ENCODE measurements at regions not wholly inside any gene's neighbourhood (a gene's known extent, or its start where the extent isn't known, plus 50 kb on each side); places are given as distances from the start of the nearest gene placed in this dataset.
A peak's percentile ranks its signal among the peaks of the same experiment; 100 is the strongest.

- H3K9me3 ChIP-seq: peaks cover 0 to 7% (median 0%) of the 10 kb centered on the region in 11 donors
- no peaks in the 10 kb centered on the region for H3K36me3 ChIP-seq
- peaks cover 0 to 8% (median 0%) of the 10 kb centered on the region in 9 donors for H3K4me1 ChIP-seq
- ATAC-seq (peak; percentile 25 to 82 (median 50)), DNase-seq (peak in 1 of 2 donors; percentile 5)
- TF ChIP-seq CTCF (IDR thresholded peaks at IDR 0.05): no peak
- whole genome bisulfite sequencing, 2 donors: 70 to 77% methylated on average over 6 of the region's 6 CpGs
- no peak overlapping the region for H3K4me3 ChIP-seq
- H3K27me3 ChIP-seq: no peaks in the 10 kb centered on the region
- no peak overlapping the region for H3K27ac ChIP-seq
- intact Hi-C loops (cut with DNase I): no loop called here
Measured at GRCh38 chr11:38461751-38462150, 1863.7 kb upstream of the RAG2 start.

- Histone ChIP-seq H3K9me3 (peaks cover 0 to 1% (median 0%) of the 10 kb centered on the region in 11 donors), H3K4me3 (no peak overlapping the region), H3K36me3 (no peaks in the 10 kb centered on the region), H3K27ac (no peak overlapping the region), H3K27me3 (no peaks in the 10 kb centered on the region), H3K4me1 (peaks cover 0 to 8% (median 0%) of the 10 kb centered on the region in 9 donors)
- ATAC-seq (peak in 7 of 8 donors; percentile 39 to 78 (median 60)), DNase-seq (peak in 1 of 2 donors; percentile 27)
- intact Hi-C loops (cut with DNase I): no loop called here
- WGBS, 2 donors: 30 to 36% methylated on average over 2 of the region's 2 CpGs
- no peak for TF ChIP-seq CTCF (IDR thresholded peaks at IDR 0.05)
Measured at GRCh38 chr11:38460896-38461295, 1862.9 kb upstream of the RAG2 start.

GRCh38 chr11:38460429-38460828, 1862.4 kb upstream of the RAG2 start:
- Histone ChIP-seq H3K9me3 (no peaks in the 10 kb centered on the region), H3K36me3 (no peaks in the 10 kb centered on the region), H3K4me1 (peaks cover 0 to 8% (median 0%) of the 10 kb centered on the region in 9 donors), H3K27me3 (no peaks in the 10 kb centered on the region), H3K4me3 (no peak overlapping the region), H3K27ac (no peak overlapping the region)
- intact Hi-C loops (cut with DNase I): no loop called here
- no peak for TF ChIP-seq CTCF (IDR thresholded peaks at IDR 0.05)
- ATAC-seq (no peak), DNase-seq (no peak)
- 59 to 66% methylated on average over 2 of the region's 2 CpGs for WGBS, 2 donors

GRCh38 chr11:38456371-38456770, 1858.3 kb upstream of the RAG2 start:
- Histone ChIP-seq H3K27ac (no peak overlapping the region), H3K9me3 (no peaks in the 10 kb centered on the region), H3K4me3 (no peak overlapping the region), H3K36me3 (no peaks in the 10 kb centered on the region), H3K27me3 (no peaks in the 10 kb centered on the region), H3K4me1 (peaks cover 0 to 5% (median 0%) of the 10 kb centered on the region in 9 donors)
- no peak for DNase-seq
- no peak for TF ChIP-seq CTCF (IDR thresholded peaks at IDR 0.05)
- no peak for ATAC-seq
- WGBS, 2 donors: 72 to 77% methylated on average over 3 of the region's 3 CpGs
- intact Hi-C loops (cut with DNase I): no loop called here

All from heart right ventricle (tissue), 16 donors.